Cardiac fibroblast (primary cell): ENCODE measurements at regions not wholly inside any gene's neighbourhood (a gene's known extent, or its start where the extent isn't known, plus 50 kb on each side); places are given as distances from the start of the nearest gene placed in this dataset.

Experiments
- DNase-seq, 2 donors: peaks; one replicate each; pipeline versions ENCODE4 v3.0.0 to v3.0.0-alpha.2; 2010; ENCODE audit warnings: low read depth in 2 of 2
- H3K4me3 ChIP-seq, 2 donors: replicated peaks in 1 of 2; 1 replicate in 1 of 2; 2 replicates in 1 of 2; pipeline ENCODE4 v1.5.1; 2011; ENCODE audit warnings: low read depth in 2 of 2, low read length in 2 of 2, mild to moderate bottlenecking in 2 of 2, moderate library complexity in 1 of 2
- CTCF ChIP-seq: IDR thresholded peaks from one replicate; pipeline ENCODE4 v1.5.1; 2011; ENCODE audit warnings: low read depth, mild to moderate bottlenecking, low read length, inconsistent platforms

GRCh38 chr2:114616-115015 is 68.3 kb upstream of the FAM110C start:
- TF ChIP-seq CTCF, result no peak
- H3K4me3 ChIP-seq, result no peak overlapping the region
- no peak for DNase-seq

- no peak for DNase-seq
- no peak for TF ChIP-seq CTCF
These were observed 63.7 kb upstream of the FAM110C start for GRCh38 chr2:109998-110397.

GRCh38 chr2:108920-109809 is 62.9 kb upstream of the FAM110C start:
- no peak for DNase-seq
- no peak for TF ChIP-seq CTCF
- no peak overlapping the region for H3K4me3 ChIP-seq

More at GRCh38 chr2:109998-110397, 63.7 kb upstream of the FAM110C start:
- no peak overlapping the region for H3K4me3 ChIP-seq

- no peak for DNase-seq
- no peak for TF ChIP-seq CTCF
These were observed 54.7 kb upstream of the FAM110C start for GRCh38 chr2:101016-101415.

More at GRCh38 chr2:101016-101415, 54.7 kb upstream of the FAM110C start:
- no peak overlapping the region for H3K4me3 ChIP-seq
